Erythroblast (primary cell): ENCODE measurements at regions not wholly inside any gene's neighbourhood (a gene's known extent, or its start where the extent isn't known, plus 50 kb on each side); places are given as distances from the start of the nearest gene placed in this dataset.

ENCODE experiments used
- GATA1 ChIP-seq: IDR thresholded peaks from 2 replicates; pipeline ENCODE4 v1.6.1; 2011; ENCODE audit warnings: low read depth, mild to moderate bottlenecking, control low read depth, low read length, moderate library complexity
- POLR2A ChIP-seq: IDR thresholded peaks from 2 replicates; pipeline ENCODE4 v1.6.1; 2011; ENCODE audit warnings: mild to moderate bottlenecking, low read length

DNA sequence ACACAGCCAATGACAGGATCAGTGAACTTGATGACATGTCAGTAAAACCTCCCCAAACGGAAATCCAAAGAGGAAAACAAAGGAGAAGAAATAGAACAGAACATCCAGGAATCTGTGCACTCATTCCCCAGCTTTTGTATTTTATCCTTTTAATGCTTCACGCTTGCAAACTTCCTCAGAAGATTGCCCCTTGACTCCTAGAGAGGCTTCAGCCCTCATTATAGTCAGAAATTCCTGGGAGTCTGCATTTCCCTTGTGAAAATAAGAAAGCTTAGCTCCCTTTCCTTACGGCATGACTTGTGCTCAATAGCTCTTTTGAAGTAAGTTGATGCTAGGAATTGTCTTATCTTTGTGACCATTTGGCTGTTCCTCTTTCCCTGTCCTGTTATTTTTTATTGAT, 313.6 kb upstream of the OPRM1 start:
- no peak for TF ChIP-seq POLR2A
- no peak for TF ChIP-seq GATA1
